ENCODE measurements at regions not wholly inside any gene's neighbourhood (a gene's known extent, or its start where the extent isn't known, plus 50 kb on each side); places are given as distances from the start of the nearest gene placed in this dataset.

GRCh38 chr4:36921476-36922216 is 322.9 kb upstream of the NWD2 start:
- DNase-seq (ENCODE audit: low spot score) = no peak
- TF ChIP-seq CTCF (IDR thresholded peaks at IDR 0.05; ENCODE audit: extremely low read depth, insufficient read depth, missing control alignments) = no peak
- in situ Hi-C loops (cut with MboI; ENCODE audit: low pct_unique_long_range_greater_than_20kb, low sequenced_read_pairs, unreplicated experiment) = no loop called here

- TF ChIP-seq CTCF (IDR thresholded peaks at IDR 0.05; ENCODE audit: extremely low read depth, insufficient read depth, missing control alignments) = no peak
- DNase-seq (ENCODE audit: low spot score) = no peak
- in situ Hi-C loops (cut with MboI; ENCODE audit: low pct_unique_long_range_greater_than_20kb, low sequenced_read_pairs, unreplicated experiment) = no loop called here
Measured at GRCh38 chr4:36930562-36931111, 313.9 kb upstream of the NWD2 start.

DNA sequence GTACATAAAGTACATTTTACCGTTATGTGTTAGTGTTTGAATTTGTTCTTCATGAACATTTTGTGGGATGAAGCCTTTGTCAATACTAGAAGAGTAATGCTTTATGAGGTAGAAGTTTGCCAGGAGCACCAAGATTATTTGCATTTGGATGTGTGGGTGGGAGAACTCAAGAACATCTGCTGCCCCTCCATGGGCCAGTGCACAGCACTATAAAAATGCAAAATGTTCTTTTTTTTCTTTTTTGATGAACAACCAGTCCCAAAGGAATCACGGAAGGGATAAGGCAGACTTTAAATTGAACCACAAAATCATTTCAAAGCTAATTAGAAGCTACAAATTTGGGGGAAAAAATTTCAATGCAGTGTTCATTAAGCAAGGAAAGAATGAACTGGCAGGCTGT is 300.3 kb upstream of the NWD2 start:
- in situ Hi-C loops (cut with MboI; ENCODE audit: low pct_unique_long_range_greater_than_20kb, low sequenced_read_pairs, unreplicated experiment) = no loop called here
- no peak for DNase-seq (ENCODE audit: low spot score)
- TF ChIP-seq CTCF (IDR thresholded peaks at IDR 0.05; ENCODE audit: extremely low read depth, insufficient read depth, missing control alignments) = no peak

DNA sequence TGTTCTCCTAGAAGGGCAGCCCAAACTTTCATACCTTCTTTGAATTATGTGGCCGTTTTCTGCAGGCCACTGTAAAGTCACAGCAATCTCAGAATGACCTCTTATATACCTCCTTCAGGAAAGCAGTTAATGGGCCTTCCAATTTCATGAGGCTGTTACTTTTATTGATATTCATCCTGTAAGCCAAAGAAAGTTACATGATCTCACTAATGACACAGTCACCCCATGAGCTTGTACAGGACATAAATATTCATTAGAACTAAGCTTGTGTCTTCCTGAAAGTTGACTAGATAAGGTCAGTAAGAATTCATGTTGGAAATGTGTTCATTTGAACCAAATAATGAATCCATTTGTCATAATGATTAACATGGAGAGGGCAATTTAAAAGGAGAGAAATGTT is 283.1 kb upstream of the NWD2 start:
- DNase-seq (ENCODE audit: low spot score) = no peak
- no peak for TF ChIP-seq CTCF (IDR thresholded peaks at IDR 0.05; ENCODE audit: extremely low read depth, insufficient read depth, missing control alignments)
- in situ Hi-C loops (cut with MboI; ENCODE audit: low pct_unique_long_range_greater_than_20kb, low sequenced_read_pairs, unreplicated experiment) = no loop called here

DNA sequence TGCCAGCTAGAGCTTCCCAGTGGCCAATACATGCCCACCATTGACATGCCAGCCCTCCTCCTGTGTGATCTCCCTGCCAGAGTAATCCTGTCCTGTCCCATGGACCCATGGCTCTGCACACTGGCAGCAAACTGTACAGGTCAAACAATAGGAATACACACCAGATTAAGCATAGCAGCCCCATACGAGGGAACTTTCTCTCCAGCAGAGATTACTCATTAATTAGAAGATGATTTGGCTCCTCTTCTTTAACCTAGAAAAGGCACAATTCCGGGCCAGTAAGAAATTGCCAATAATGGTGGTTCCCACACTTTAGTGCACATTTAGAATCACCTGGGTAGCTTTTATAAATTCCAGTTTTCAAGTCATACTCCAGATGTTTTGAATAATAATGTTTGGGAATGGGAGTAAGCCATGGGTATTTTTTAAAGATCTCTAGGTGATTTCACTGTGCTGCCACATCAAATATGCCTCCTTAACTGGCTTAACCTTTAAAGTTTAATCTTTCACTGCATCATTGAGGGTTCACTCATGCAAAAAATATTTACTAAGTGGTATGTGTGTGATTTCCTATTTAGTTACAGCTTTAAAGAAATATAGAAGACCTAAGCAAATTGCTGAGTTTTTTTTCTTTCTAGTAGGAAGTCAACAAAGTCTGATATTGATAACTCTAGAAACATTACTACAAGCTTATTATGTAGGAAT is 277.6 kb upstream of the NWD2 start:
- no peak for DNase-seq (ENCODE audit: low spot score)
- in situ Hi-C loops (cut with MboI; ENCODE audit: low pct_unique_long_range_greater_than_20kb, low sequenced_read_pairs, unreplicated experiment) = no loop called here
- TF ChIP-seq CTCF (IDR thresholded peaks at IDR 0.05; ENCODE audit: extremely low read depth, insufficient read depth, missing control alignments) = no peak

DNA sequence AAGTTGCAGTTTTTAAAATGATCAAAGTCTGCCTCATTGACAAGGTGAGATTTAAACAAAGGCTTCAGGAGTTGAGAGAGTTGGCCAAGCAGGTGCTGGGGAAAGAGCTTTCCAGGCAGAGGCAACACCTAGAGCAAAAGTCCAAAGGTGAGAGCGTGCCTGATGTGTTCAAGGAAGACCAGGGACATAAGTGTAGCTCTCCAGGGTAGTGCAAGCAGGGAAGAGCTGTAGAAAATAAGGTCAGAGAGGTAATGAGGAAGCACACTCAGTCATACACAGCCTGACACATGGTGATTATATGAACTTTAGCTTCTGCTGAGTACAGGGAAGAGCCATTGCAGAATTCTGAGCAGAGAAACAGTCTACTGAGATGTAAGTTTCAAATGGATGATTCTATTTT is 265.0 kb upstream of the NWD2 start:
- in situ Hi-C loops (cut with MboI; ENCODE audit: low pct_unique_long_range_greater_than_20kb, low sequenced_read_pairs, unreplicated experiment) = no loop called here
- DNase-seq (ENCODE audit: low spot score) = no peak
- TF ChIP-seq CTCF (IDR thresholded peaks at IDR 0.05; ENCODE audit: extremely low read depth, insufficient read depth, missing control alignments) = no peak
